Stomach (tissue), 8 donors: ENCODE measurements at regions not wholly inside any gene's neighbourhood (a gene's known extent, or its start where the extent isn't known, plus 50 kb on each side); places are given as distances from the start of the nearest gene placed in this dataset.

ENCODE experiments used
- DNase-seq, 2 donors: peaks; one replicate each; pipeline versions ENCODE4 v3.0.0 to v3.0.0-alpha.2; 2013 to 2019
- H3K27ac ChIP-seq, 5 donors: fragments of 200-600 bp in 4 of 5; sonication (generic) in 4 of 5; one replicate each; pipeline ENCODE4 v1.5.1; 2013 to 2019; ENCODE audit warnings: mild to moderate bottlenecking in 1 of 5, moderate library complexity in 1 of 5
- H3K27me3 ChIP-seq, 3 donors: fragments of 200-600 bp; sonication (generic); one replicate each; pipeline ENCODE4 v1.5.1; 2017 to 2019; ENCODE audit warnings: mixed run types in 1 of 3
- H3K36me3 ChIP-seq, 4 donors: fragments of 200-600 bp; sonication (generic); 1 replicate in 3 of 4; 2 replicates in 1 of 4; pipeline ENCODE4 v1.5.1; 2016 to 2019
- H3K4me1 ChIP-seq, 4 donors: fragments of 200-600 bp; sonication (generic); one replicate each; pipeline ENCODE4 v1.5.1; 2016 to 2019
- H3K4me3 ChIP-seq, 4 donors: fragments of 200-600 bp; sonication (generic) in 3 of 4; one replicate each; pipeline ENCODE4 v1.5.1; 2016 to 2019; ENCODE audit warnings: mild to moderate bottlenecking in 1 of 4
- H3K9me3 ChIP-seq, 4 donors: fragments of 200-600 bp; sonication (generic); one replicate each; pipeline ENCODE4 v1.5.1; 2016 to 2019
- EP300 ChIP-seq: sonication (generic); formaldehyde crosslinking; IDR thresholded peaks from one replicate; pipeline ENCODE4 v1.6.1; 2017; ENCODE audit warnings: antibody characterized with exemption
- POLR2A ChIP-seq, 4 donors: fragments of 450-650 bp; IDR thresholded peaks; one replicate each; pipeline ENCODE4 v1.6.1; 2016; ENCODE audit warnings: antibody characterized with exemption in 4 of 4, control low read depth in 2 of 4, mild to moderate bottlenecking in 1 of 4, moderate library complexity in 1 of 4
- POLR2AphosphoS5 ChIP-seq, 3 donors: sonication (generic); formaldehyde crosslinking; IDR thresholded peaks; one replicate each; pipeline ENCODE4 v1.6.1; 2016; ENCODE audit warnings: antibody characterized with exemption in 3 of 3
- WGBS, 5 donors: extraction: QIAGEN DNeasy Blood & Tissue Kit in 3 of 5; methylation state at CpG; one replicate each; pipeline versions ENCODE4 v1.1.5 to v1.1.7; 2013 to 2018; 5-methylcytosine and 5-hydroxymethylcytosine counted together
- intact Hi-C: fragments of 100-400 bp; cut with DNase I; formaldehyde crosslinking; loops from one replicate; pipeline ENCODE4 v1.15.1; 2023; ENCODE audit warnings: low total_unique reads
- TF ChIP-seq, protein P1 (sequence below), 7 experiments: fragments of 450-650 bp in 4 of 7; fragments of 200-600 bp in 3 of 7; sonication (generic) in 3 of 7; IDR thresholded peaks; one replicate each; pipeline ENCODE4 v1.5.1; 2016 to 2019; ENCODE audit warnings: antibody characterized with exemption in 7 of 7, control low read depth in 2 of 7, mild to moderate bottlenecking in 1 of 7
- donor health status: healthy with polysubstance abuse.
- donor health status: Bipolar disorder and iron deficiency.
- donor health status: healthy.

DNA sequence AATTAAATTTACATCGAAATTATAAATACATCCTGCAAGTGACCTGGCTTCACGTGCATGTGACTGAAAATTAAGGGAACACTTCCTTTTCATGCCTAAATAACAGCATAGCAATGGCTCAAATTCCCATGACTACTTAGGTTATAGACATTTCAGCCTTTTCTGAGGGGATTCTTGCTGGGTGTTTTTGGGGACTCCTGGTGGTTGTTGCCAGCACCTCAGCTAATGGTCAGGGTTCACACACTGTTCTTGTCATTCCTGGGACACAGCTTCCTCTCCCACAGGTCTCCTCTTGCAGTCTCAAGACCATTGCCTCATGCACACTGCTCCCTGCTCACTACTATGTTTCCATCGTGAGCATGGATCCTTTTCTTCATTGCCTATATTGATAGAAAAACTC, 148.9 kb upstream of the GLI3 start:
- H3K4me3 ChIP-seq, result no peak overlapping the region
- H3K36me3 ChIP-seq, result no peaks in the 10 kb centered on the region
- no peaks in the 10 kb centered on the region for H3K4me1 ChIP-seq
- H3K9me3 ChIP-seq, result no peaks in the 10 kb centered on the region
- 87 to 93% (median 92%) methylated on average over 3 of the region's 3 CpGs for WGBS, 5 donors
- H3K27ac ChIP-seq, result no peak overlapping the region
- TF ChIP-seq POLR2AphosphoS5 (IDR thresholded peaks at IDR 0.05) (no peak), POLR2A (IDR thresholded peaks at IDR 0.05) (no peak)
- TF ChIP-seq, protein P1, sequence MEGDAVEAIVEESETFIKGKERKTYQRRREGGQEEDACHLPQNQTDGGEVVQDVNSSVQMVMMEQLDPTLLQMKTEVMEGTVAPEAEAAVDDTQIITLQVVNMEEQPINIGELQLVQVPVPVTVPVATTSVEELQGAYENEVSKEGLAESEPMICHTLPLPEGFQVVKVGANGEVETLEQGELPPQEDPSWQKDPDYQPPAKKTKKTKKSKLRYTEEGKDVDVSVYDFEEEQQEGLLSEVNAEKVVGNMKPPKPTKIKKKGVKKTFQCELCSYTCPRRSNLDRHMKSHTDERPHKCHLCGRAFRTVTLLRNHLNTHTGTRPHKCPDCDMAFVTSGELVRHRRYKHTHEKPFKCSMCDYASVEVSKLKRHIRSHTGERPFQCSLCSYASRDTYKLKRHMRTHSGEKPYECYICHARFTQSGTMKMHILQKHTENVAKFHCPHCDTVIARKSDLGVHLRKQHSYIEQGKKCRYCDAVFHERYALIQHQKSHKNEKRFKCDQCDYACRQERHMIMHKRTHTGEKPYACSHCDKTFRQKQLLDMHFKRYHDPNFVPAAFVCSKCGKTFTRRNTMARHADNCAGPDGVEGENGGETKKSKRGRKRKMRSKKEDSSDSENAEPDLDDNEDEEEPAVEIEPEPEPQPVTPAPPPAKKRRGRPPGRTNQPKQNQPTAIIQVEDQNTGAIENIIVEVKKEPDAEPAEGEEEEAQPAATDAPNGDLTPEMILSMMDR (IDR thresholded peaks at IDR 0.05), result no peak
- DNase-seq, result no peak
- H3K27me3 ChIP-seq, result no peaks in the 10 kb centered on the region
- intact Hi-C loops, result no loop called here

DNA sequence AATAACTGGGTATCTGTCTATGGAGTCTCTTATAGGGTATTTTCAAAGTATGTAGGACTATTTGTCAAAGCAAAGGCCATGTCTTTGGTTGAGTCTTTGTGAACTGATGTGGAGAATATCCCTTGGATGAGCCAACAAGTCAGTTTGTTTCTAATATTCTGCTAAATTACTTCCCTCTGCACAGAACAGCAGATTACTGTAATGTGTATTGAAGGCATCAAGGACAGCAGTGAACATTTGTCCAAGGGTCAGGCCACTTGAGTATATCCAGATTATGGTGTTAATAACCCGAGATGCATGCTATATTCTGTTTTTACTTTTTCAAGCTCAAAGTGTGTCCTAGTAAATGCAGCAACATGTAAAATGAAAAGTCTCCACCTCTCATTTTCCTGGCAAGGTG, 144.2 kb upstream of the GLI3 start:
- TF ChIP-seq POLR2A (IDR thresholded peaks at IDR 0.05) (no peak), EP300 (no peak), POLR2AphosphoS5 (IDR thresholded peaks at IDR 0.05) (no peak)
- TF ChIP-seq, protein P1 (IDR thresholded peaks at IDR 0.05), result no peak
- no peaks in the 10 kb centered on the region for H3K9me3 ChIP-seq
- H3K27ac ChIP-seq, result no peak overlapping the region
- no peaks in the 10 kb centered on the region for H3K27me3 ChIP-seq
- H3K36me3 ChIP-seq, result no peaks in the 10 kb centered on the region
- no peak for DNase-seq
- no peak overlapping the region for H3K4me3 ChIP-seq
- WGBS, 5 donors, result 72 to 89% (median 73%) methylated on average over 1 of the region's 1 CpG
- no peaks in the 10 kb centered on the region for H3K4me1 ChIP-seq
- intact Hi-C loops, result no loop called here

DNA sequence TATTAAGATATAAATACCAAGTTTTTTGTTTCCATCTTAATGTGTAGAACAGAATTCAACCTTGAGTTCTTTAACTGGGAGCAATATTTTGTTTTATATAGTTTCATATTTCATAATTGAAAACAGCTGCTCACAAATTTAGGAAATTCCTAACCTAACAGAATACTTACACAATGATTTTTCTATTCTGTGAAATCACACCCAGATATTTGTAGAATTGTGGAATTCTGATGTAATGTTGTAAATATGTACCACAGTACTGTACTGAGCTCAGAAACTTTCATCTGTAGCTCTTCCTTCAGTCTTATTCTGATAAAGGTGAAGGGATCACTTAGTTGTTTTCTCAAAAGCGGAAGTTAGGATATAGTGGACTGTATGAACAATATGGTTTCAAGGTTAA, 143.4 kb upstream of the GLI3 start:
- no peak for DNase-seq
- intact Hi-C loops, result no loop called here
- 63 to 92% (median 83%) methylated on average over 1 of the region's 1 CpG for WGBS, 5 donors
- H3K4me3 ChIP-seq, result no peak overlapping the region
- H3K4me1 ChIP-seq, result no peaks in the 10 kb centered on the region
- TF ChIP-seq, protein P1 (IDR thresholded peaks at IDR 0.05), result no peak
- TF ChIP-seq POLR2A (IDR thresholded peaks at IDR 0.05) (no peak), POLR2AphosphoS5 (IDR thresholded peaks at IDR 0.05) (no peak), EP300 (no peak)
- H3K27ac ChIP-seq, result no peak overlapping the region
- no peaks in the 10 kb centered on the region for H3K36me3 ChIP-seq
- no peaks in the 10 kb centered on the region for H3K9me3 ChIP-seq
- H3K27me3 ChIP-seq, result no peaks in the 10 kb centered on the region

DNA sequence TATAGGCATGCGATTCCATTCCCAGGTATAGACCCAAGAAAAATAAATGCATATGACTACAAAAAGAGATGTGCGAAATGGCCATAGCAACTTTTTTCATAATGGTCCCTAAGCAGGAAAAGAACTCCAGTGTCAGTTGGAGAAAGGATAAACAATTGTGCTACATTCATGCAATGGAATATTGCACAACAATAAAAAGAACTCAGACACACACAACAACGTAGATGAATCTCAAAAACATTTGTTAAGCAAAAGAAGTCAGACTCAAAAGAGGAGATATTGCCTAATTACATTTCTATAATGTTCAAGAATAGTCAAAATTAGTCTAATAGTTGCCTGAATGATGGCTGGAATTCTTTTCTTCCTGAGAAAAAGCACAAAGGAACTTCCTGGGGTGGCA, 141.1 kb upstream of the GLI3 start:
- 78 to 88% (median 87%) methylated on average over 3 of the region's 3 CpGs for WGBS, 5 donors
- TF ChIP-seq POLR2A (IDR thresholded peaks at IDR 0.05) (no peak), POLR2AphosphoS5 (IDR thresholded peaks at IDR 0.05) (no peak), EP300 (no peak)
- TF ChIP-seq, protein P1 (IDR thresholded peaks at IDR 0.05), result no peak
- no peaks in the 10 kb centered on the region for H3K4me1 ChIP-seq
- no peaks in the 10 kb centered on the region for H3K27me3 ChIP-seq
- no peak overlapping the region for H3K4me3 ChIP-seq
- intact Hi-C loops, result no loop called here
- no peak for DNase-seq
- H3K27ac ChIP-seq, result no peak overlapping the region
- no peaks in the 10 kb centered on the region for H3K9me3 ChIP-seq
- no peaks in the 10 kb centered on the region for H3K36me3 ChIP-seq
